Kidney (tissue), 13 donors: ENCODE measurements at regions not wholly inside any gene's neighbourhood (a gene's known extent, or its start where the extent isn't known, plus 50 kb on each side); places are given as distances from the start of the nearest gene placed in this dataset.

Experiments used
- DNase-seq, 5 donors: peaks; one replicate each; pipeline ENCODE4 v3.0.0-alpha.2; 2013 to 2020
- FAIRE-seq: peaks from 2 replicates; lab custom pipeline; 2012; peaks lifted over from hg19 to GRCh38; lab: Jason Lieb, UNC
- H3K27ac ChIP-seq, 2 donors: one replicate each; pipeline ENCODE4 v1.7.0; 2013; ENCODE audit warnings: low read depth in 2 of 2, low read length in 2 of 2, inconsistent platforms in 1 of 2
- H3K27me3 ChIP-seq: one replicate; pipeline ENCODE4 v1.7.1; 2013; ENCODE audit warnings: low read length, inconsistent platforms; ENCODE audit not compliant: control insufficient read depth, insufficient read depth
- H3K36me3 ChIP-seq, 3 donors: one replicate each; pipeline versions ENCODE4 v1.7.0 to v1.7.1; 2013; ENCODE audit warnings: low read length in 3 of 3, control low read depth in 1 of 3, inconsistent platforms in 1 of 3; ENCODE audit not compliant: insufficient read depth in 3 of 3, control insufficient read depth in 2 of 3
- H3K4me1 ChIP-seq, 3 donors: one replicate each; pipeline versions ENCODE4 v1.7.0 to v1.7.1; 2013; ENCODE audit warnings: low read length in 3 of 3, inconsistent platforms in 1 of 3, low read depth in 1 of 3; ENCODE audit not compliant: control insufficient read depth in 2 of 3, insufficient read depth in 2 of 3
- H3K4me3 ChIP-seq, 3 donors: one replicate each; pipeline versions ENCODE4 v1.7.0 to v1.8.1; 2013; ENCODE audit warnings: low read length in 3 of 3, control low read depth in 1 of 3, inconsistent platforms in 1 of 3
- H3K9ac ChIP-seq, 3 donors: one replicate each; pipeline versions ENCODE4 v1.7.0 to v1.7.1; 2013; ENCODE audit warnings: low read length in 3 of 3, control low read depth in 1 of 3, inconsistent platforms in 1 of 3
- H3K9me3 ChIP-seq, 3 donors: one replicate each; pipeline versions ENCODE4 v1.7.0 to v1.7.1; 2013; ENCODE audit warnings: low read length in 3 of 3, control low read depth in 1 of 3, inconsistent platforms in 1 of 3; ENCODE audit not compliant: control insufficient read depth in 2 of 3, insufficient read depth in 1 of 3
- CTCF ChIP-seq: IDR thresholded peaks from 3 replicates; pipeline ENCODE4 v1.5.1; 2012; ENCODE audit warnings: mild to moderate bottlenecking, moderate library complexity, borderline replicate concordance; ENCODE audit not compliant: insufficient read depth; ENCODE audit errors: extremely low read depth
- intact Hi-C: fragments of 100-400 bp; cut with DNase I; formaldehyde crosslinking; loops from one replicate; pipeline ENCODE4 v1.11.1; 2022
- donor health status: control.
- donor health status: control.
- donor health status: control.
- donor health status: control.
- donor health status: control.
- donor health status: DM: yes; HTN: yes; CAD: no.
- donor health status: Normal renal cell carcinoma (clear cell type).

- no peak for DNase-seq
Measured at GRCh38 chr15:92705764-92706163, 50.2 kb upstream of the FAM174B start.

GRCh38 chr15:92706201-92706600, 50.6 kb upstream of the FAM174B start:
- H3K27ac ChIP-seq, result no peak overlapping the region
- no peaks in the 10 kb centered on the region for H3K9me3 ChIP-seq
- no peaks in the 10 kb centered on the region for H3K36me3 ChIP-seq
- no peak overlapping the region for H3K9ac ChIP-seq
- TF ChIP-seq CTCF, result no peak
- H3K4me3 ChIP-seq, result no peak overlapping the region
- no peak for DNase-seq
- H3K4me1 ChIP-seq, result no peaks in the 10 kb centered on the region
- intact Hi-C loops, result no loop called here
- FAIRE-seq, result no peak
- no peaks in the 10 kb centered on the region for H3K27me3 ChIP-seq

More at GRCh38 chr15:92705764-92706163, 50.2 kb upstream of the FAM174B start:
- H3K9ac ChIP-seq, result no peak overlapping the region
- FAIRE-seq, result no peak
- no peak overlapping the region for H3K4me3 ChIP-seq
- no peak for TF ChIP-seq CTCF
- no peak overlapping the region for H3K27ac ChIP-seq
- no peaks in the 10 kb centered on the region for H3K9me3 ChIP-seq
- H3K36me3 ChIP-seq, result no peaks in the 10 kb centered on the region
- no peaks in the 10 kb centered on the region for H3K4me1 ChIP-seq
- intact Hi-C loops, result no loop called here
- H3K27me3 ChIP-seq, result no peaks in the 10 kb centered on the region

GRCh38 chr15:92707880-92708551, 52.4 kb upstream of the FAM174B start:
- Histone ChIP-seq H3K9ac (no peak overlapping the region), H3K27me3 (no peaks in the 10 kb centered on the region), H3K4me3 (no peak overlapping the region), H3K36me3 (no peaks in the 10 kb centered on the region), H3K9me3 (no peaks in the 10 kb centered on the region), H3K27ac (no peak overlapping the region), H3K4me1 (no peaks in the 10 kb centered on the region)
- no peak for TF ChIP-seq CTCF
- no peak for FAIRE-seq
- peak in 1 of 5 donors; percentile 24 for DNase-seq
- intact Hi-C loops, result no loop called here

- DNase-seq, result no peak
- no peak for TF ChIP-seq CTCF
- intact Hi-C loops, result no loop called here
- Histone ChIP-seq H3K9ac (no peak overlapping the region), H3K36me3 (no peaks in the 10 kb centered on the region), H3K4me1 (no peaks in the 10 kb centered on the region), H3K27ac (no peak overlapping the region), H3K9me3 (no peaks in the 10 kb centered on the region), H3K27me3 (no peaks in the 10 kb centered on the region), H3K4me3 (no peak overlapping the region)
- no peak for FAIRE-seq
Measured at GRCh38 chr15:92708635-92709034, 53.1 kb upstream of the FAM174B start.
